ENCODE measurements at regions not wholly inside any gene's neighbourhood (a gene's known extent, or its start where the extent isn't known, plus 50 kb on each side); places are given as distances from the start of the nearest gene placed in this dataset.

GRCh38 chr6:90399970-90400369 lies 103.3 kb upstream of the BACH2 start:
- no peak for TF ChIP-seq CTCF (IDR thresholded peaks at IDR 0.05)
- no peak for TF ChIP-seq POLR2A (IDR thresholded peaks at IDR 0.05)
- TF ChIP-seq POLR2AphosphoS5 (IDR thresholded peaks at IDR 0.05; ENCODE audit: insufficient read depth in 1 of 2, low read depth in 1 of 2), result no peak
